Thymus (tissue), 11 donors: ENCODE measurements at regions not wholly inside any gene's neighbourhood (a gene's known extent, or its start where the extent isn't known, plus 50 kb on each side); places are given as distances from the start of the nearest gene placed in this dataset.

ENCODE experiments used
- DNase-seq, 9 donors: peaks; one replicate each; pipeline ENCODE4 v3.0.0-alpha.2; 2013; ENCODE audit warnings: low spot score in 9 of 9, low read depth in 6 of 9, missing footprints in 1 of 9
- H3K27ac ChIP-seq, 2 donors: one replicate each; pipeline ENCODE4 v1.5.1; 2013; ENCODE audit warnings: control low read depth in 1 of 2, low read depth in 1 of 2, low read length in 1 of 2, mild to moderate bottlenecking in 1 of 2, moderate library complexity in 1 of 2
- H3K27me3 ChIP-seq, 2 donors: one replicate each; pipeline ENCODE4 v1.5.1; 2013; ENCODE audit warnings: low read length in 1 of 2; ENCODE audit not compliant: control insufficient read depth in 2 of 2, insufficient read depth in 1 of 2
- H3K36me3 ChIP-seq, 2 donors: one replicate each; pipeline ENCODE4 v1.5.1; 2013; ENCODE audit warnings: low read length in 1 of 2, mild to moderate bottlenecking in 1 of 2, moderate library complexity in 1 of 2; ENCODE audit not compliant: control insufficient read depth in 2 of 2, insufficient read depth in 2 of 2
- H3K4me1 ChIP-seq, 2 donors: one replicate each; pipeline ENCODE4 v1.5.1; 2013; ENCODE audit warnings: low read length in 2 of 2; ENCODE audit not compliant: control insufficient read depth in 2 of 2, insufficient read depth in 2 of 2
- H3K4me3 ChIP-seq, 2 donors: one replicate each; pipeline ENCODE4 v1.5.1; 2013; ENCODE audit warnings: low read length in 2 of 2, control low read depth in 1 of 2, mild to moderate bottlenecking in 1 of 2
- H3K9me3 ChIP-seq, 2 donors: one replicate each; pipeline ENCODE4 v1.5.1; 2013; ENCODE audit warnings: low read length in 1 of 2, mild to moderate bottlenecking in 1 of 2; ENCODE audit not compliant: control insufficient read depth in 2 of 2, insufficient read depth in 1 of 2
- WGBS: extraction: QIAGEN DNeasy Blood & Tissue Kit; methylation state at CpG from one replicate; pipeline ENCODE4 v1.1.7; 2013; 5-methylcytosine and 5-hydroxymethylcytosine counted together
- donor health status: healthy.

GRCh38 chr7:13407911-13408310, 581.6 kb downstream of the ETV1 start:
- DNase-seq: no peak
- H3K4me1 ChIP-seq: no peaks in the 10 kb centered on the region
- H3K9me3 ChIP-seq: no peaks in the 10 kb centered on the region
- no peak overlapping the region for H3K27ac ChIP-seq
- 87% methylated on average over 2 of the region's 2 CpGs for WGBS
- H3K4me3 ChIP-seq: no peak overlapping the region
- no peaks in the 10 kb centered on the region for H3K27me3 ChIP-seq
- H3K36me3 ChIP-seq: no peaks in the 10 kb centered on the region

GRCh38 chr7:13411151-13411550, 578.3 kb downstream of the ETV1 start:
- no peaks in the 10 kb centered on the region for H3K27me3 ChIP-seq
- H3K27ac ChIP-seq: no peak overlapping the region
- no peak for DNase-seq
- no peaks in the 10 kb centered on the region for H3K4me1 ChIP-seq
- no peaks in the 10 kb centered on the region for H3K36me3 ChIP-seq
- H3K9me3 ChIP-seq: no peaks in the 10 kb centered on the region
- H3K4me3 ChIP-seq: no peak overlapping the region

- Histone ChIP-seq H3K4me3 (no peak overlapping the region), H3K9me3 (no peaks in the 10 kb centered on the region), H3K36me3 (no peaks in the 10 kb centered on the region), H3K4me1 (no peaks in the 10 kb centered on the region), H3K27ac (no peak overlapping the region), H3K27me3 (no peaks in the 10 kb centered on the region)
- WGBS: 94% methylated on average over 3 of the region's 3 CpGs
- DNase-seq: no peak
These were observed 577.8 kb downstream of the ETV1 start for GRCh38 chr7:13411636-13412035.

- no peaks in the 10 kb centered on the region for H3K27me3 ChIP-seq
- no peaks in the 10 kb centered on the region for H3K9me3 ChIP-seq
- no peak overlapping the region for H3K4me3 ChIP-seq
- no peaks in the 10 kb centered on the region for H3K4me1 ChIP-seq
- no peaks in the 10 kb centered on the region for H3K36me3 ChIP-seq
- H3K27ac ChIP-seq: no peak overlapping the region
- DNase-seq: no peak
These were observed 575.3 kb downstream of the ETV1 start for GRCh38 chr7:13414181-13414580.

- no peak for DNase-seq
- 91% methylated on average over 5 of the region's 5 CpGs for WGBS
- peaks cover 0 to 3% of the 10 kb centered on the region in 2 donors for H3K9me3 ChIP-seq
These were observed 574.8 kb downstream of the ETV1 start for GRCh38 chr7:13414661-13415107.

GRCh38 chr7:13416071-13416470, 573.4 kb downstream of the ETV1 start:
- Histone ChIP-seq H3K27ac (no peak overlapping the region), H3K4me1 (no peaks in the 10 kb centered on the region), H3K27me3 (no peaks in the 10 kb centered on the region), H3K36me3 (no peaks in the 10 kb centered on the region), H3K4me3 (no peak overlapping the region), H3K9me3 (peaks cover 0 to 4% of the 10 kb centered on the region in 2 donors)
- 74% methylated on average over 2 of the region's 2 CpGs for WGBS
- DNase-seq: no peak

More at GRCh38 chr7:13414661-13415107, 574.8 kb downstream of the ETV1 start:
- Histone ChIP-seq H3K27me3 (no peaks in the 10 kb centered on the region), H3K27ac (no peak overlapping the region), H3K4me3 (no peak overlapping the region), H3K4me1 (no peaks in the 10 kb centered on the region), H3K36me3 (no peaks in the 10 kb centered on the region)

GRCh38 chr7:13416544-13416943, 572.9 kb downstream of the ETV1 start:
- Histone ChIP-seq H3K4me1 (no peaks in the 10 kb centered on the region), H3K4me3 (no peak overlapping the region), H3K9me3 (peaks cover 0 to 4% of the 10 kb centered on the region in 2 donors), H3K27me3 (no peaks in the 10 kb centered on the region), H3K36me3 (no peaks in the 10 kb centered on the region), H3K27ac (no peak overlapping the region)
- 85% methylated on average over 1 of the region's 1 CpG for WGBS
- no peak for DNase-seq

GRCh38 chr7:13420726-13421125, 568.7 kb downstream of the ETV1 start:
- 96% methylated on average over 2 of the region's 2 CpGs for WGBS
- Histone ChIP-seq H3K9me3 (peaks cover 0 to 4% of the 10 kb centered on the region in 2 donors), H3K4me3 (no peak overlapping the region), H3K27me3 (no peaks in the 10 kb centered on the region), H3K36me3 (no peaks in the 10 kb centered on the region), H3K4me1 (no peaks in the 10 kb centered on the region), H3K27ac (no peak overlapping the region)
- DNase-seq: no peak

GRCh38 chr7:13421776-13422175, 567.7 kb downstream of the ETV1 start:
- H3K27me3 ChIP-seq: no peaks in the 10 kb centered on the region
- H3K4me1 ChIP-seq: no peaks in the 10 kb centered on the region
- H3K36me3 ChIP-seq: no peaks in the 10 kb centered on the region
- 92% methylated on average over 4 of the region's 4 CpGs for WGBS
- peaks cover 0 to 4% of the 10 kb centered on the region in 2 donors for H3K9me3 ChIP-seq
- no peak overlapping the region for H3K4me3 ChIP-seq
- no peak for DNase-seq
- H3K27ac ChIP-seq: no peak overlapping the region

GRCh38 chr7:13433946-13434345, 555.5 kb downstream of the ETV1 start:
- H3K27ac ChIP-seq: no peak overlapping the region
- no peak overlapping the region for H3K4me3 ChIP-seq
- H3K27me3 ChIP-seq: no peaks in the 10 kb centered on the region
- H3K4me1 ChIP-seq: no peaks in the 10 kb centered on the region
- H3K36me3 ChIP-seq: no peaks in the 10 kb centered on the region
- WGBS: 89% methylated on average over 2 of the region's 2 CpGs
- DNase-seq: no peak
- no peaks in the 10 kb centered on the region for H3K9me3 ChIP-seq
